Panc1 (cell line): ENCODE measurements at regions not wholly inside any gene's neighbourhood (a gene's known extent, or its start where the extent isn't known, plus 50 kb on each side); places are given as distances from the start of the nearest gene placed in this dataset.

Experiments used
- ATAC-seq: fragments of 200-7000 bp; cut with Tn5 transposase; 2 replicates; pipeline ENCODE4 v1.9.1; 2020; ENCODE audit warnings: mild to moderate bottlenecking, moderate library complexity
- BruUV-seq: library from RNA; stranded (reverse); fragments of 400-500 nt; replicated peaks from 2 replicates; lab custom pipeline; 2021; lab: Mats Ljungman, UMichigan
- CTCF ChIA-PET: fragments of 300-600 bp; sonication (Branson Sonifier 250); formaldehyde crosslinking; loops from one replicate; lab custom pipeline; 2022; ENCODE audit warnings: antibody characterized with exemption; lab: Charles Lee
- POLR2A ChIA-PET: fragments of 300-600 bp; sonication (Branson Sonifier 250); formaldehyde crosslinking; loops from one replicate; lab custom pipeline; 2022; ENCODE audit warnings: antibody characterized with exemption; lab: Charles Lee
- DNase-seq: peaks from one replicate; pipeline ENCODE4 v3.0.0-alpha.2; 2010; ENCODE audit warnings: low read depth, low spot score
- H3K27ac ChIP-seq: 2 replicates; pipeline ENCODE4 v1.5.1; 2011; ENCODE audit warnings: mild to moderate bottlenecking, low read length, inconsistent platforms
- H3K27me3 ChIP-seq: fragments of 200-500 bp; sonication (Bioruptor generic); 2 replicates; pipeline ENCODE4 v1.6.0; 2014; ENCODE audit warnings: low read length, inconsistent platforms; ENCODE audit not compliant: control insufficient read depth, insufficient read depth
- H3K36me3 ChIP-seq: fragments of 200-500 bp; sonication (Bioruptor generic); 2 replicates; pipeline ENCODE4 v1.5.1; 2014; ENCODE audit warnings: inconsistent platforms, mild to moderate bottlenecking, low read length, moderate library complexity; ENCODE audit not compliant: control insufficient read depth, insufficient read depth
- H3K4me1 ChIP-seq: 2 replicates; pipeline ENCODE4 v1.5.1; 2011; ENCODE audit warnings: inconsistent platforms, mild to moderate bottlenecking, low read length, moderate library complexity; ENCODE audit not compliant: control insufficient read depth, insufficient read depth
- H3K4me3 ChIP-seq, 2 experiments: 2 replicates each; pipeline ENCODE4 v1.5.1; 2011 to 2012; ENCODE audit warnings: low read depth in 2 of 2, low read length in 2 of 2, mild to moderate bottlenecking in 2 of 2, inconsistent platforms in 1 of 2, moderate library complexity in 1 of 2
- H3K9me3 ChIP-seq: fragments of 200-500 bp; sonication (Bioruptor generic); 2 replicates; pipeline ENCODE4 v1.5.1; 2014; ENCODE audit warnings: low read depth, mild to moderate bottlenecking, inconsistent platforms, low read length, moderate library complexity; ENCODE audit not compliant: control insufficient read depth, insufficient read depth
- CTCF ChIP-seq: fragments of 450-650 bp; IDR thresholded peaks from 2 replicates; pipeline ENCODE4 v1.5.1; 2017; ENCODE audit warnings: mild to moderate bottlenecking
- POLR2AphosphoS5 ChIP-seq: IDR thresholded peaks from 2 replicates; pipeline ENCODE4 v1.6.1; 2012; ENCODE audit warnings: mild to moderate bottlenecking, low read depth, low read length, moderate library complexity
- SIN3A ChIP-seq: IDR thresholded peaks from 2 replicates; pipeline ENCODE4 v1.6.1; 2012; ENCODE audit warnings: low read depth, mild to moderate bottlenecking, low read length, moderate library complexity, borderline replicate concordance; ENCODE audit not compliant: insufficient read depth
- TCF7L2 ChIP-seq: IDR thresholded peaks from 2 replicates; pipeline ENCODE4 v1.6.1; 2011; ENCODE audit warnings: mild to moderate bottlenecking, low read depth, low read length, inconsistent platforms
- in situ Hi-C: cut with HindIII; loops from 2 replicates; pipeline ENCODE4 v1.10.0; 2016; ENCODE audit warnings: low sequenced_read_pairs, low pct_unique_long_range_greater_than_20kb
- intact Hi-C: fragments of 100-400 bp; cut with micrococcal nuclease; formaldehyde crosslinking; loops from one replicate; pipeline ENCODE4 v1.10.0; 2022; ENCODE audit not compliant: unreplicated experiment
- TF ChIP-seq, protein P1 (sequence below), 2 experiments: IDR thresholded peaks; 2 replicates each; pipeline ENCODE4 v1.6.1; 2011 to 2012; ENCODE audit warnings: low read depth in 2 of 2, control low read depth in 1 of 2, low read length in 1 of 2, mild to moderate bottlenecking in 1 of 2, moderate library complexity in 1 of 2; ENCODE audit not compliant: insufficient read depth in 1 of 2

- H3K4me3 ChIP-seq, result no peak overlapping the region
- in situ Hi-C loops, result no loop called here
- POLR2A ChIA-PET, result no interaction called here
- DNase-seq, result no peak
- no TSS peak for BruUV-seq
- H3K27me3 ChIP-seq, result no peaks in the 10 kb centered on the region
- intact Hi-C loops, result no loop called here
- no peak overlapping the region for H3K27ac ChIP-seq
- TF ChIP-seq POLR2AphosphoS5, result no peak
- no peak for TF ChIP-seq CTCF
- no peak for TF ChIP-seq TCF7L2
- TF ChIP-seq, protein P1, sequence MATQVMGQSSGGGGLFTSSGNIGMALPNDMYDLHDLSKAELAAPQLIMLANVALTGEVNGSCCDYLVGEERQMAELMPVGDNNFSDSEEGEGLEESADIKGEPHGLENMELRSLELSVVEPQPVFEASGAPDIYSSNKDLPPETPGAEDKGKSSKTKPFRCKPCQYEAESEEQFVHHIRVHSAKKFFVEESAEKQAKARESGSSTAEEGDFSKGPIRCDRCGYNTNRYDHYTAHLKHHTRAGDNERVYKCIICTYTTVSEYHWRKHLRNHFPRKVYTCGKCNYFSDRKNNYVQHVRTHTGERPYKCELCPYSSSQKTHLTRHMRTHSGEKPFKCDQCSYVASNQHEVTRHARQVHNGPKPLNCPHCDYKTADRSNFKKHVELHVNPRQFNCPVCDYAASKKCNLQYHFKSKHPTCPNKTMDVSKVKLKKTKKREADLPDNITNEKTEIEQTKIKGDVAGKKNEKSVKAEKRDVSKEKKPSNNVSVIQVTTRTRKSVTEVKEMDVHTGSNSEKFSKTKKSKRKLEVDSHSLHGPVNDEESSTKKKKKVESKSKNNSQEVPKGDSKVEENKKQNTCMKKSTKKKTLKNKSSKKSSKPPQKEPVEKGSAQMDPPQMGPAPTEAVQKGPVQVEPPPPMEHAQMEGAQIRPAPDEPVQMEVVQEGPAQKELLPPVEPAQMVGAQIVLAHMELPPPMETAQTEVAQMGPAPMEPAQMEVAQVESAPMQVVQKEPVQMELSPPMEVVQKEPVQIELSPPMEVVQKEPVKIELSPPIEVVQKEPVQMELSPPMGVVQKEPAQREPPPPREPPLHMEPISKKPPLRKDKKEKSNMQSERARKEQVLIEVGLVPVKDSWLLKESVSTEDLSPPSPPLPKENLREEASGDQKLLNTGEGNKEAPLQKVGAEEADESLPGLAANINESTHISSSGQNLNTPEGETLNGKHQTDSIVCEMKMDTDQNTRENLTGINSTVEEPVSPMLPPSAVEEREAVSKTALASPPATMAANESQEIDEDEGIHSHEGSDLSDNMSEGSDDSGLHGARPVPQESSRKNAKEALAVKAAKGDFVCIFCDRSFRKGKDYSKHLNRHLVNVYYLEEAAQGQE (IDR thresholded peaks at IDR 0.05; ENCODE audit: insufficient read depth in 1 of 2, low read depth in 2 of 2, low read length in 1 of 2), result no peak
- TF ChIP-seq SIN3A, result no peak
- no peaks in the 10 kb centered on the region for H3K36me3 ChIP-seq
- ATAC-seq, result no peak
- H3K9me3 ChIP-seq, result no peaks in the 10 kb centered on the region
- CTCF ChIA-PET, result no interaction called here
- H3K4me1 ChIP-seq, result no peaks in the 10 kb centered on the region
Measured at GRCh38 chrX:4451591-4451990, 738.1 kb upstream of the PRKX start.

DNA sequence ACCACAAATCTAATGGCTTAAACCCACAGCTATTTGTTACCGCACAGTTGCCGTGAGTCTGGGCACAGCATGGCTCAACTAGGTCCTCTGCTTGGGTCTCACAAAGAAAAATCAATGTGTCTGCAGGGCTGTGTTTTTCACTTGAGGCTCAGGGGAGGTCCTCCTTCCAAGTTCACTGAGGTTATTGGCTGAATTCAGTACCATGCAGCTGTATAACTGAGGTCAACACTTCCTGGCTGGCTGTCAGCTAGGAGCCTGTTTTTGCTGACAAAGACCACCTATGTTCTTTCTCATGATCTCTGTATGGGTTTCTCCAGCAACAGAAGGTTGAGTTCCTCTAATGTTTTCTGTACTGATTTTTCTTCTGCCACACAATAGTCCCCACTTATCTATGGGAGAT lies 736.7 kb upstream of the PRKX start:
- no peak overlapping the region for H3K27ac ChIP-seq
- POLR2A ChIA-PET, result no interaction called here
- H3K4me1 ChIP-seq, result no peaks in the 10 kb centered on the region
- H3K36me3 ChIP-seq, result no peaks in the 10 kb centered on the region
- no peaks in the 10 kb centered on the region for H3K9me3 ChIP-seq
- no peak for DNase-seq
- H3K27me3 ChIP-seq, result no peaks in the 10 kb centered on the region
- in situ Hi-C loops, result no loop called here
- intact Hi-C loops, result no loop called here
- no peak overlapping the region for H3K4me3 ChIP-seq
- no peak for ATAC-seq
- CTCF ChIA-PET, result no interaction called here
- no TSS peak for BruUV-seq
- no peak for TF ChIP-seq POLR2AphosphoS5
- no peak for TF ChIP-seq SIN3A
- TF ChIP-seq TCF7L2, result no peak
- TF ChIP-seq CTCF, result no peak
- TF ChIP-seq, protein P1 (IDR thresholded peaks at IDR 0.05; ENCODE audit: insufficient read depth in 1 of 2, low read depth in 2 of 2, low read length in 1 of 2), result no peak
